ENCODE measurements at regions not wholly inside any gene's neighbourhood (a gene's known extent, or its start where the extent isn't known, plus 50 kb on each side); places are given as distances from the start of the nearest gene placed in this dataset.

- H3K9me3 ChIP-seq (ENCODE audit: control insufficient read depth, low read length) = no peaks in the 10 kb centered on the region
- H3K27ac ChIP-seq = no peak overlapping the region
- no peaks in the 10 kb centered on the region for H3K4me1 ChIP-seq
- no peaks in the 10 kb centered on the region for H3K79me2 ChIP-seq
- H2AFZ ChIP-seq = no peak overlapping the region
- no peaks in the 10 kb centered on the region for H3K36me3 ChIP-seq (ENCODE audit: control insufficient read depth, insufficient read depth, low read length)
- TF ChIP-seq CTCF (IDR thresholded peaks at IDR 0.05) = no peak
- no peak overlapping the region for H3K4me3 ChIP-seq (ENCODE audit: low read depth, low read length)
- no peak overlapping the region for H3K4me2 ChIP-seq (ENCODE audit: low read length)
- H3K9ac ChIP-seq = no peak overlapping the region
- H3K27me3 ChIP-seq (ENCODE audit: control insufficient read depth, insufficient read depth, low read length) = no peaks in the 10 kb centered on the region
These were observed 1582.2 kb upstream of the ACVR2A start for GRCh38 chr2:146262606-146263005.

- Histone ChIP-seq H3K36me3 (ENCODE audit: control insufficient read depth, insufficient read depth, low read length) (no peaks in the 10 kb centered on the region), H3K4me3 (ENCODE audit: low read depth, low read length) (no peak overlapping the region), H3K9ac (no peak overlapping the region), H3K4me1 (no peaks in the 10 kb centered on the region), H3K27ac (no peak overlapping the region), H2AFZ (no peak overlapping the region), H3K9me3 (ENCODE audit: control insufficient read depth, low read length) (no peaks in the 10 kb centered on the region), H3K4me2 (ENCODE audit: low read length) (no peak overlapping the region), H3K79me2 (no peaks in the 10 kb centered on the region), H3K27me3 (ENCODE audit: control insufficient read depth, insufficient read depth, low read length) (no peaks in the 10 kb centered on the region)
- TF ChIP-seq CTCF (IDR thresholded peaks at IDR 0.05) = no peak
These were observed 1584.3 kb upstream of the ACVR2A start for GRCh38 chr2:146260551-146260950.

- TF ChIP-seq CTCF (IDR thresholded peaks at IDR 0.05) = no peak
- Histone ChIP-seq H3K27ac (no peak overlapping the region), H3K27me3 (ENCODE audit: control insufficient read depth, insufficient read depth, low read length) (no peaks in the 10 kb centered on the region), H3K4me2 (ENCODE audit: low read length) (no peak overlapping the region), H3K4me3 (ENCODE audit: low read depth, low read length) (no peak overlapping the region), H3K4me1 (no peaks in the 10 kb centered on the region), H3K36me3 (ENCODE audit: control insufficient read depth, insufficient read depth, low read length) (no peaks in the 10 kb centered on the region), H3K9me3 (ENCODE audit: control insufficient read depth, low read length) (no peaks in the 10 kb centered on the region), H3K79me2 (no peaks in the 10 kb centered on the region), H2AFZ (no peak overlapping the region), H3K9ac (no peak overlapping the region)
These were observed 1585.0 kb upstream of the ACVR2A start for GRCh38 chr2:146259816-146260215.

- no peak overlapping the region for H3K4me2 ChIP-seq (ENCODE audit: low read length)
- no peaks in the 10 kb centered on the region for H3K4me1 ChIP-seq
- no peak overlapping the region for H3K27ac ChIP-seq
- no peaks in the 10 kb centered on the region for H3K27me3 ChIP-seq (ENCODE audit: control insufficient read depth, insufficient read depth, low read length)
- TF ChIP-seq CTCF (IDR thresholded peaks at IDR 0.05) = no peak
- no peak overlapping the region for H3K9ac ChIP-seq
- H3K4me3 ChIP-seq (ENCODE audit: low read depth, low read length) = no peak overlapping the region
- H3K79me2 ChIP-seq = no peaks in the 10 kb centered on the region
- H2AFZ ChIP-seq = no peak overlapping the region
- no peaks in the 10 kb centered on the region for H3K36me3 ChIP-seq (ENCODE audit: control insufficient read depth, insufficient read depth, low read length)
- H3K9me3 ChIP-seq (ENCODE audit: control insufficient read depth, low read length) = no peaks in the 10 kb centered on the region
These were observed 1586.8 kb upstream of the ACVR2A start for GRCh38 chr2:146258071-146258470.

- no peak for TF ChIP-seq CTCF (IDR thresholded peaks at IDR 0.05)
- Histone ChIP-seq H3K36me3 (ENCODE audit: control insufficient read depth, insufficient read depth, low read length) (no peaks in the 10 kb centered on the region), H2AFZ (no peak overlapping the region), H3K9me3 (ENCODE audit: control insufficient read depth, low read length) (no peaks in the 10 kb centered on the region), H3K27ac (no peak overlapping the region), H3K4me1 (no peaks in the 10 kb centered on the region), H3K79me2 (no peaks in the 10 kb centered on the region), H3K27me3 (ENCODE audit: control insufficient read depth, insufficient read depth, low read length) (no peaks in the 10 kb centered on the region), H3K4me2 (ENCODE audit: low read length) (no peak overlapping the region), H3K4me3 (ENCODE audit: low read depth, low read length) (no peak overlapping the region), H3K9ac (no peak overlapping the region)
These were observed 1592.7 kb upstream of the ACVR2A start for GRCh38 chr2:146252119-146252518.

All from parathyroid adenoma (tissue), 2 donors.